ENCODE measurements at regions not wholly inside any gene's neighbourhood (a gene's known extent, or its start where the extent isn't known, plus 50 kb on each side); places are given as distances from the start of the nearest gene placed in this dataset.

DNA sequence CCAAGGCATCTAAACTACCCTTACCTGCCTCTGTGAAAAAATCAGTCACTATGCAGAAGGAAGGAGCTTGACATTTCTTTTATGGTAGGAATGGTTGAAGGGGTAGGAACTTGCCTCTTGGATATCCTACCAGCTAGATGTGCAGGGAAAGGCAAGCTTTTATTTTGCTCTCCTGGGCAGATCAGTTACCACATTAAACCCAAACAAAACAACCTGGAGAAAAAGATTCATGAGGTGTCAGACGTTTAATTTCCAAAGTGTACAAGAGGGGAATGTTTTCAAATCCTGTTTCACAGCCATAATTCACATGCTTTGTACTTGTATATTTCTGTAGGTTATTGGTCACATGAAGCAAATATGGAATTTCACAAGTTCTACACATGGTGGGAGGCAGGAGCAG lies 67.0 kb upstream of the IFNG-AS1 start:
- intact Hi-C loops (cut with DNase I): no loop called here
- no peak for DNase-seq (ENCODE audit: low spot score)

DNA sequence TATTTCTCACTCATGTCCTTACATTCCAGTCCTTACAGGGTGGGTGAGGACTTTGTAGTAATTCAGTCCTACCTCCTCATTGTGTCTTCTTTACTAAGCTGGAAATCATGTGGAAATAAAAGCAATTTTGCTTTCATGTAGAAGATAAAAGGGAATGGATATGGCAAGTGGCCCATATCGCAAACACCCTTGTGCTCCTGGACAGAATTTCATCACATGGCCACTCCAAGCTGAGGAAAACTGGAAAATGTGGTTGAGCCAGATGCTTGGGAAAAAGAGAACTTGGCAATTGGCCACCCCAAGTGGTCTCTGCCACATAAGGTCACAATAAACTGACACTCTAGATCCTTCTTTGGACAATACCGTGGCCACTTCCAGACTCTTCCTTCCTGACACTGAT lies 64.2 kb upstream of the IFNG-AS1 start:
- intact Hi-C loops (cut with DNase I): no loop called here
- DNase-seq (ENCODE audit: low spot score): no peak

DNA sequence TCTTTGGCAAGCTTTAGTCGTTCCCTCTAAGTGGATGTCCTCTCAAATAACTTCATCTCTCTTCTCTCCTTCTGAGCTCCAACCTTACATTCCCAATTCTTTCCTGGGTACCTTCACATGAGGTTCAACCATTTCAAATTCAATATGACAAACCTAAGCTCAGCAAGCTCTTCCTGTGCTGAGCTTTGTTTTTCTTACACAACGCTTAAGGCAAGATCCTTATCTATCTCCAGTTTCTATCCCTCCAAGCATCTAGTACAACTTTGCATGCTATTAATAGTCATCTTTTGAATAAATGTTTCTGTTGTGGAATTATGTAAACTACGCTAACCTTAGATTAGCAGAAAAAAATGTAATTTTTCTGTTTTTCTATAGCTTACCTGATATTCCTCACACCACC lies 63.7 kb upstream of the IFNG-AS1 start:
- DNase-seq (ENCODE audit: low spot score): no peak
- intact Hi-C loops (cut with DNase I): no loop called here

- intact Hi-C loops (cut with DNase I): no loop called here
- no peak for DNase-seq (ENCODE audit: low spot score)
Observed at GRCh38 chr12:67926063-67926462, 63.2 kb upstream of the IFNG-AS1 start.

- DNase-seq (ENCODE audit: low spot score): no peak
- intact Hi-C loops (cut with DNase I): no loop called here
Observed at GRCh38 chr12:67927324-67927723, 61.9 kb upstream of the IFNG-AS1 start.

GRCh38 chr12:67927815-67928214 lies 61.4 kb upstream of the IFNG-AS1 start:
- intact Hi-C loops (cut with DNase I): no loop called here

DNA sequence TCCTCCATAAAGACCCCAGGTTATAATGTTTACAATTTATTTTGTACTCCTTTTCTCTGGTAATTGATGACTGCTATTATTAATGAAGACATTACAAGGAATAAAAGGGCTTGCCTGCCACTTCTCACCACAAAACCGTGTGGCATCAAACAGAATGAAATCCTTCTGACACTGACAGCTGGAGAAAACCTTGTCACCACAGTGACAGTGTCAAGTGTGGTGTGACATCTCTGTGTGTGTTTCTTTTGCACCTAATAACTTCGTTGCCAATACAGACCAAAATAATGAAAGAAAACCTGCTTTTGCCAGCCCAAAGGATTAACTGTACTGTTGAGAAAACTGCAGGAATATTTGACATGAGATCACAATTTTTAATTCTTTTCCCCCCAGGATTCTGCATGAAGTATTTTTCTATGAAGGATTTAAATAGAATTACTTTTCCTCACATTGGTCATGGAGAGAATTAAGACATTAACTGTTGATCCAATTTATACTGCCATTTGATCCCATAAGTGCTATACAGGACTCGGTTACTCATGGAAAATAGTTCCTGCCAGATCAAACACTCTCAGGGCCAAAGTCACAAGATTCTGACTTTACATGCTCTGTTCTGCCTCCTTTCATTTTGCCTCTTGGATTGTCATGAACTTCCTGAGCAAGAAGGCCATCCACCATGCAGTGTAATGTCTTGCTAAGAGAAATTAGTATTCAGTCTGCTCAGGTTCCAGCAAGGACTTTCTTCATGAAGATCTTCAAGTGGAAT lies 60.4 kb upstream of the IFNG-AS1 start:
- DNase-seq (ENCODE audit: low spot score): no peak
- intact Hi-C loops (cut with DNase I): no loop called here

More at GRCh38 chr12:67927815-67928214, 61.4 kb upstream of the IFNG-AS1 start:
- no peak for DNase-seq (ENCODE audit: low spot score)

GRCh38 chr12:67929384-67929772 lies 59.9 kb upstream of the IFNG-AS1 start:
- intact Hi-C loops (cut with DNase I): no loop called here
- DNase-seq (ENCODE audit: low spot score): no peak

GRCh38 chr12:67937822-67938221 lies 51.4 kb upstream of the IFNG-AS1 start:
- intact Hi-C loops (cut with DNase I): no loop called here
- no peak for DNase-seq (ENCODE audit: low spot score)

All from cardiac septum (tissue), 1 donor.